ENCODE measurements at regions not wholly inside any gene's neighbourhood (a gene's known extent, or its start where the extent isn't known, plus 50 kb on each side); places are given as distances from the start of the nearest gene placed in this dataset.

- H3K79me2 ChIP-seq (ENCODE audit: control insufficient read depth, insufficient read depth, low read length) = no peaks in the 10 kb centered on the region
- no peak for FAIRE-seq
- no peak overlapping the region for H3K4me3 ChIP-seq
- H3K4me2 ChIP-seq (ENCODE audit: control insufficient read depth, insufficient read depth) = no peak overlapping the region
- H3K27me3 ChIP-seq (replicated peaks in 1 of 2; ENCODE audit: control insufficient read depth in 2 of 2, insufficient read depth in 2 of 2, low read length in 1 of 2) = no peaks in the 10 kb centered on the region
- ATAC-seq = no peak
- no peak for TF ChIP-seq SP1 (IDR thresholded peaks at IDR 0.05; ENCODE audit: low read depth, low read length)
- RAD21 ChIA-PET (ENCODE audit: unreplicated experiment) = no interaction called here
- intact Hi-C loops (cut with micrococcal nuclease; ENCODE audit: unreplicated experiment) (no loop called here), in situ Hi-C loops (cut with MboI) (no loop called here)
- H3K9ac ChIP-seq (ENCODE audit: control insufficient read depth, insufficient read depth, low read length) = no peak overlapping the region
- H3K27ac ChIP-seq (ENCODE audit: control insufficient read depth, insufficient read depth) = no peak overlapping the region
- no peaks in the 10 kb centered on the region for H3K36me3 ChIP-seq (ENCODE audit: control insufficient read depth in 2 of 2, insufficient read depth in 2 of 2, low read length in 1 of 2)
- H4K20me1 ChIP-seq (ENCODE audit: control insufficient read depth, insufficient read depth) = no peaks in the 10 kb centered on the region
- DNase-seq (ENCODE audit: low read depth, low spot score) = no peak
- 36% methylated on average over 6 of the region's 7 CpGs for WGBS (ENCODE audit: insufficient coverage, insufficient replicate concordance, low lambda C conversion rate, missing lambda C conversion rate)
- BruUV-seq (replicated peaks) = no TSS peak
- POLR2A ChIA-PET = no interaction called here
- SMC1A ChIA-PET (ENCODE audit: uncharacterized antibody, unreplicated experiment) = interaction anchor here (1.2 kb wide), 1 partner anchor 147 kb away, joined by 3 read pairs; no protein-coding TSS in a partner anchor
- CTCF ChIA-PET = no interaction called here
- no peak overlapping the region for H2AFZ ChIP-seq (ENCODE audit: control insufficient read depth, low read depth, low read length)
- H3K4me1 ChIP-seq (ENCODE audit: control insufficient read depth, insufficient read depth, low read length) = no peaks in the 10 kb centered on the region
- no peaks in the 10 kb centered on the region for H3K9me3 ChIP-seq (replicated peaks; ENCODE audit: control insufficient read depth, insufficient read depth, low read length)
These were observed 149.4 kb downstream of the EFNB1 start for GRCh38 chrX:68978255-68978654.

GRCh38 chrX:68953331-68953730 is 124.5 kb downstream of the EFNB1 start:
- no peak overlapping the region for H3K27ac ChIP-seq (ENCODE audit: control insufficient read depth, insufficient read depth)
- H3K79me2 ChIP-seq (ENCODE audit: control insufficient read depth, insufficient read depth, low read length) = no peaks in the 10 kb centered on the region
- H2AFZ ChIP-seq (ENCODE audit: control insufficient read depth, low read depth, low read length) = no peak overlapping the region
- no peaks in the 10 kb centered on the region for H3K36me3 ChIP-seq (ENCODE audit: control insufficient read depth in 2 of 2, insufficient read depth in 2 of 2, low read length in 1 of 2)
- TF ChIP-seq ZBED1 (IDR thresholded peaks at IDR 0.05; ENCODE audit: borderline replicate concordance) = no peak
- no peak for TF ChIP-seq USF1 (IDR thresholded peaks at IDR 0.05; ENCODE audit: borderline replicate concordance, extremely low read length, insufficient read depth, low read depth, low read length)
- no peak for TF ChIP-seq SPI1 (IDR thresholded peaks at IDR 0.05; ENCODE audit: borderline replicate concordance, insufficient read depth, low read depth, low read length)
- no peak for TF ChIP-seq POLR2AphosphoS5 (IDR thresholded peaks at IDR 0.05; ENCODE audit: low read length)
- no peak for TF ChIP-seq RELB (IDR thresholded peaks at IDR 0.05; ENCODE audit: low read depth)
- TF ChIP-seq CHD2 (IDR thresholded peaks at IDR 0.05; ENCODE audit: borderline replicate concordance, low read depth, low read length) = no peak
- no peak for TF ChIP-seq KDM1A (IDR thresholded peaks at IDR 0.05; ENCODE audit: borderline replicate concordance)
- TF ChIP-seq GABPA (IDR thresholded peaks at IDR 0.05; ENCODE audit: low read depth) = no peak
- no peak for TF ChIP-seq ZNF622 (IDR thresholded peaks at IDR 0.05)
- ATAC-seq (no peak), FAIRE-seq (no peak), DNase-seq (ENCODE audit: low read depth, low spot score) (no peak)
- no peaks in the 10 kb centered on the region for H3K27me3 ChIP-seq (replicated peaks in 1 of 2; ENCODE audit: control insufficient read depth in 2 of 2, insufficient read depth in 2 of 2, low read length in 1 of 2)
- no peaks in the 10 kb centered on the region; the same call in 1 of the 3 replicates for H3K9me3 ChIP-seq (replicated peaks; ENCODE audit: control insufficient read depth, insufficient read depth, low read length)
- POLR2A ChIA-PET = no interaction called here
- SMC1A ChIA-PET (ENCODE audit: uncharacterized antibody, unreplicated experiment) = no interaction called here
- 29% methylated on average over 1 of the region's 6 CpGs for WGBS (ENCODE audit: insufficient coverage, insufficient replicate concordance, low lambda C conversion rate, missing lambda C conversion rate)
- no peak overlapping the region for H3K4me3 ChIP-seq
- H4K20me1 ChIP-seq (ENCODE audit: control insufficient read depth, insufficient read depth) = no peaks in the 10 kb centered on the region
- no peak overlapping the region for H3K4me2 ChIP-seq (ENCODE audit: control insufficient read depth, insufficient read depth)
- CTCF ChIA-PET = no interaction called here
- RAD21 ChIA-PET (ENCODE audit: unreplicated experiment) = no interaction called here
- no peaks in the 10 kb centered on the region for H3K4me1 ChIP-seq (ENCODE audit: control insufficient read depth, insufficient read depth, low read length)
- intact Hi-C loops (cut with micrococcal nuclease; ENCODE audit: unreplicated experiment) (no loop called here), in situ Hi-C loops (cut with MboI) (no loop called here)
- no TSS peak for BruUV-seq (replicated peaks)
- no peak overlapping the region for H3K9ac ChIP-seq (ENCODE audit: control insufficient read depth, insufficient read depth, low read length)

Data from GM12878 (cell line).